ENCODE measurements at regions not wholly inside any gene's neighbourhood (a gene's known extent, or its start where the extent isn't known, plus 50 kb on each side); places are given as distances from the start of the nearest gene placed in this dataset.
"Not testable (repeated sequence)": the region's sequence is repeated elsewhere in the genome, so short reads cannot be mapped to it uniquely, and the experiment has no call there.

- DNase-seq, result no peak
These were observed 57.1 kb downstream of the GRIN2B start for GRCh38 chr12:13924286-13924685.

DNA sequence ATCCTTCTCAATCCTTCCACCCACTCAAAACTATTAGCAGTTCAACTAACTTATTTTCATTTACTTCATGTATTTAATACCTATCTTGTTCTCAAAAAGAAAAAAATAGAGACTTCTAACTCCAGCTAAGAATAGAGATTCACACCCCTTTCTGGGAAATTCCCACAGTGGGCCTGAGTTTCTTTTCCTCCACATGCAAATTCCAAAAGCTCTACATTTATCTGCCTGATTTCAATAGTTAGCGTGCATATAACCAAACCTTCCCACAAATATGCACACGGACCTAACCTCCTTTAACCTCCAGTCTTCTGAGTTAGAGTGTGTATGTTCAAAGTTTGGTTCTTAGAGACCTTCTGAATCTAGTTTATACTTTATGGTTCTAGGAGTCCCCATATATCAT is 62.5 kb downstream of the GRIN2B start:
- no peak for DNase-seq

DNA sequence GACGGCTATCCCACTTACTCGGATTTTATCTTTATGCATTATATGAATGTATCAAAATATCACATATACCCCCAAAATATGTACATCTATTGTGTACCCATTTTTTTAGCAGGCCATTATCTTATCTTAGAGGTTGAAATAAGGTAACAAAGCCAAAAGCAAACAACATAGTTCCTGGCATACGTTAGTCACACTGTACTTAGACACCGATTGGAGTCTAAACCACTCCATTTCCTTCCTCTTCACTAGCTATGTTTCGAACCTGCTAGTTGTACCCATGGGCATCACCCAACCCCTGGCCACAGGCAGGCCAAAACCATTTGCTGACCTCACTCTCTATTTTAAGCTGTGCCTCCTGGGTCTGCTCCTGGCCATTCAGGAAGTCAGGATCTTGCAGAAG is 66.3 kb downstream of the GRIN2B start:
- DNase-seq, result no peak

DNA sequence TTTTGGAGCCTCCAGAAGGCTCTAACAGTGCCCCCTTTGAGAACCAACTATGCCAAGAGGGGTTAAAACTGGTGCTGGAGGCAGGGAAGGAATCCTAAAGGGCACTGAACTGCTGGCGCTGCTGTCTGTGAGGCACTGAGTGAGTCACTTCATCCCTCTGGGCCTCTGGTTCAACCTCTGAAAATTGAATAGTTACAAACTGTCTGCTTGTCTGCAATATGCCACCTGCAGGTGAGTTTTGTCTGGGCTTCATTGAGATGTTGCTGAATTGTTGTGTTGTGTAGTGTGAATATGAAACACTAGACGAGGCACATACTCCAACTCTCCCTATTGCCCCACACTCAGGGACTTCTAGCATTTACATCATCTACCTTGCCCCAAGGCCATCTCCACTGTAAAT is 68.0 kb downstream of the GRIN2B start:
- no peak for DNase-seq

DNA sequence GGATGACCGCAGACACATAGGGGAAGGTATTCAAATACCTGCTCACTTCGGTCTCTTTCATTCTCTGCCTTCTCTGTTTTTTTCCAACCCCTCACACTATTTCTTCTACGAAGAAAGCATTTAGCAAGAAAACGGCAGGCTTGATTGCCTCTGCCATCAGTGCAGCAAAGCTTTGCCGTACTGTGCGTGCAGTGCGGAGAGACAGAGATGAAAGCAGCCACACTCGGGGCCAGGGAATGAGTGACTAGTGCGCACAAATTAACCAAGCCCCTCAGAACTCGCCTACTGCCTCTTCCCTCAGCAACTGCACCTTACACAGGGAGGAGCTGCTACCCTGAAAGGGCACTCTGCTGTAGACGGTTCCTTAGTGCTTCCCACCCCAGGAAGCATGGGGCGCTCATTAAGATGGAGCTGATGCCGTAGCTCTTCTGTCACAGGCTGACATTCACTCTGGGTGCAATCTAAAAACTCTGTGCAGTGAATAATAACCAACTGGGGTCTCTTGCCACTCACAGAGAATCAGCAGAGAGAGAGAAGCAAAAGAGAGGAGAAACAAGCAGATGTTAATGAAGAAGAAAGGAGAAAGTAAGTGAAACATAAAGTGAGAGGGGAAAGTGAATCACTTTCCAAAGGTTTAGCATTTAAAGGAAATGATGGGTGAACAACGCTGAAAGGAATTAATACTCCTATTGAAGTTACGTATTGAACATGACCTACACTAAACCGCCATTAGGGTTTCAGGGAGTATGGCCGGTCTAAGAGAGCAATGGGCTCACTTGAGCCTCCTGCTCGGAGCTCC is 69.4 kb downstream of the GRIN2B start:
- no peak for DNase-seq

GRCh38 chr12:13905794-13906193 is 75.6 kb downstream of the GRIN2B start:
- DNase-seq, result no peak

DNA sequence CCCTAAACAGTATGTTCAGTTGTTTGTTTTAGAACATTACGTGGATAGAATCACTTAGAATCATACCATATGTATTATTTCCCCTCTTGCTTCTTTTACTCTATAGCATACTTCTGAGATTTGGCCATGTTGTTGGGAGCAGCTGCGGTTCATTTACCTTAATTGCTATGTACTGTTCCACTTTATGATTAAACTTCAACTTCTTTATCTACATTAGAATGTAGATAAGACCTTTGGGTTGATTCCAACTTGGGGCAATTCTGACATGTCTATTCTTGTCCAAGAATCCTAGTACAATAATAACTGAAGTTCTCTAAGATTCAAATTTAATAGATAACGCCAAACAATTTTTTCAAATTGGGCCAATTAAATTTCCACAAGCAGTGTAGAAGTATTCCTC is 80.7 kb downstream of the GRIN2B start:
- DNase-seq, result no peak

DNA sequence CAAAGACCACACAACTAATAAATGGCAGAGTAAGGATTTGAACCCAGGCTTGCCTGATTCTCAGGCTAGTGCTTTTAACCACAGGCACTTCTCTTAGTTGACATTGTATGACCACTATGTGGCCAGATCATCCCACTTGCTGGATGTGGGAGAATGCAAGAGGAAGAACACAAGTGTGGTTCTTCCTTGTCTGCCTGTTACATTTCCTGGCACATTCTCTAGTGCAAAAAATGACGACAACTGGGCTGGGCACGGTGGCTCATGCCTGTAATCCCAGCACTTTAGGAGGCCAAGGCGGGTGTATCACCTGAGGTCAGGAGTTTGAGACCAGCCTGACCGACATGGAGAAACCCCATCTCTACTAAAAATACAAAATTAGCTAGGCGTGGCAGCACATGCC is 83.0 kb downstream of the GRIN2B start:
- not testable (repeated sequence) for DNase-seq

- DNase-seq, result no peak
These were observed 83.6 kb downstream of the GRIN2B start for GRCh38 chr12:13897811-13898210.

DNA sequence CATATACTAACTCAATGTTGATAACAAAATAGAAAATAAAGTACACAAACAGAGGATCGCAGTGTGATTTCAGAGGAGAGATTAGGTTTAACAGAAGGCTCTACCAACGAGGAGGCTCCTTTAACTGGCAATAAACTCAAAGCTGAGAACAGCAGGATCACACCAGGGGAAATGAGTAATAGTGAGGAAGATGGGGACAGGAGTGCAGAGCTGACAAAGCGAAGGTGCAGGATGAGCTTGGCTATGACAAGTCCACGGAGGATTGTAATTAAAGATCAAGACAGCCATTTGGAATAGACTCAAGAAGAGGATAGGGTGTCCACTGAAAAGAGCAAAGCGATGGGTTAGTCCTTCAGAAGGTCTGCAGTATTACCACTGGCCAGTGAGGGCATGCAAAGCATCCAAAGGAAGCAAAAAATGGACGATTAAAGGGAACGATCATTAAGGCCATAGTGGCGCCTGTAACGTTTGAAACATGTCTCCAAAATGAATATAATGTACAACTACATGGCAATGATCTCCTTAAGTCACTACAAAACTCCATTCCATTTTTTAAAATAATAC is 85.3 kb downstream of the GRIN2B start:
- DNase-seq, result no peak

DNA sequence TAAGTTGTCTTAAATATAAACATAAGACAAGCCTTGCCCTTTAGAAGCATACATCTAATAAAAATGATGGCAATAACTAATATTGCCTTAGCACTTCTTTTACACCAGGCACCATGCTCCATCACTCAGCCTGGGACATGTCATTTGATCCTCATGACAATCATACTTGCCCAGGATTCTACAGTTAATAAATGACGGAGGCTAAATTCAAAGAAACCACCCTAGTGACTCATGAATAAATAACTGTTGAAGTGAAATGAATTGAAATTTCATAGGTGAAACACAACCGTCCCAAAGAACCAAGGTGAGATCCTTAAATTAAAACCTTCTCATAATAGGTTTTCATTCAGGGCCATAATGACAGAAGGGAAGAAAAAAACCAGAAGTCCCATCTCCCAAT is 89.5 kb downstream of the GRIN2B start:
- no peak for DNase-seq

DNA sequence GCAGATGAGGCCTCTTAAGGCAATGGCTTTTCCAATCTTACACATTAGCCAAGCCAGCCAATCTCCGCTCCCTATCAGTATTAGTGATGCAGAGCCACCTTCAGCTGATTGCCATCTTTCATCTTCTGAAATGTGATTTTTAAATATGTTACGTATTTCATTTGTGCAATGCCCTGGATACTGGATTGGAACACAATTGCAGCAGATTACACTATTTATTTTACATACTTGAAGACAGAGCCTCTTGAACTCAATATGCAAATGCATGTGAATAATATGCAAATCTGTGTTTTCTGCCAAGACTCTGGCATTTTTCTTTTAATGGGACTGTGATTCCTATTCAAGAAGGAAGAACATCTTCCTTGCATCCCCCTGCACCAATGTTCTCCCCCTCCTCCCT is 90.5 kb downstream of the GRIN2B start:
- no peak for DNase-seq

GRCh38 chr12:13887779-13888388 is 93.5 kb downstream of the GRIN2B start:
- DNase-seq, result no peak

DNA sequence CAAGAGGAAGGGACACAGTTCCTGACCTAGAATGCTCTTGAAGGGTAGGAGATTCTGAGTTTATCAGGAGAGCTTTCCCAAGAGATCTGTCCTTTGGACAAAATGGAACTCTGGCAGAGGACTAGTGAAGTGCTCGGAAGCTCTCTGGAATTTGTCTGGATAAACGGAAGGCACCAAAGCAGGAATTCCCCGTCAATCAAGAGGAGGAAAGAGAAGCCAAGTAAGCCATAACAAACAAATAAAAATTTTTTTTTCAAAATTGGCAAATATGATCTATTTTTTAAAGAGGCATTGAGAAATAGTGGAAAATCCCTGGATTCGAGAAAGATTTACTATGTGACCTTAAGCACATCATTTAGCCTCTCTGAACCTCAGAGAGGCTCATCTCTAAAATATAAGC is 99.2 kb downstream of the GRIN2B start:
- DNase-seq, result no peak

DNA sequence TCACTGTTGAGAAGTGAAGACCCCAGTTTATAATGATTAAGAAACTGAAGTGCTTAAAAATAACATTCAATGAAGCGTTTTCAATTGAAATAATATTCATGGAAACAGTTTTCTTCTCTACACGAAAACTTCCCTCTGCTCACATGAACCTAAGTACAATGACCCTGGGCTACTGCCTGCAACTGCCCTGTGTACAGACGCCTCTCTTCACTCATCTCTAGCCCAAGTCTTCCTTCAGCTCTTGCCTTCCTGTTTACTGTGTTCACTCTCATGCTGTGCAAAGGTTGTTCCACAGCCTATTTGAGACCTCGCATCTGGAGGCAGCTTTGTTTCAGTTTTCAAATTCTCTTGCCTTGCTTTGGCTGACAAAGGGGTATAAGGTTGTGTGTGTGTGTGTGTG is 100.8 kb downstream of the GRIN2B start:
- DNase-seq, result no peak

DNA sequence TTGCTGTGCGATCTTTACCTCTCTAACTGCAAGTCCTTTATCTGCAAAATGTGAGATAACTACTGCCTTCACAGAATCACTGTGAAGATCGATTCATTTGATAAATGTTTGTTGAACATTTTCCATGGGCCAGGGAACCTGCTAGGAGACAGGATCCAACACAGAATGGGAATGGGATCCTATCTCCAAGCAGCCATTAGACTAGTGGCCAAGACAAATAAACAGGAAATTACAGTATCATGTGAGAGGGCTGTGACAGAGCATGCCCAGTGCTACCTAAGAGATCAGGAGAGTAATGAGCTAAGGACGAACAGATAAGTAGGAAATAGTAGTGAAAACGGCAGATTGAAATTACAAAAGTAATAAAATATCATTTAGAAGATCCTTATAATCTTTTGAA is 105.7 kb downstream of the GRIN2B start:
- DNase-seq, result no peak

DNA sequence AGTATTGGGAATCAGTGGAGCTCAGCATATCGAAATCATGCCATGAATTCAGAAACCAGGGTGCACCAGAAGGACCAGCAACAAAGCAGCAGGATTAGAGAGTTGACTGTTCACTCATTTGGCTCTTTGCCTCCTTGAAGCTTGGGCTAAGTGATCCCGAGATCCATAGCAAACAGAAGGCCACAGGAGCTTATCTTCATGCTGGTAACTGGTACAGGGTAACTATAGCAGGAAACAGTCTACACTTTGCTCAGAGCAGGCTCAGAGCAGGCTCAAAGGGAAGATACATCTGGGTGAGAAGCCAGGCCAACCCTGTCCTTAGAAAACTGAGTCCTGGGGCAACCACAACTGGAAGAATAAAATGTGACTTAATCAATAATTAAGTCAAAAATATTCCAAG is 111.1 kb downstream of the GRIN2B start:
- DNase-seq, result no peak

GRCh38 chr12:13864081-13864673 is 117.2 kb downstream of the GRIN2B start:
- DNase-seq, result peak; percentile 38

- no peak for DNase-seq
These were observed 123.7 kb downstream of the GRIN2B start for GRCh38 chr12:13857750-13858149.

- DNase-seq, result no peak
These were observed 127.9 kb downstream of the GRIN2B start for GRCh38 chr12:13853471-13853870.

- no peak for DNase-seq
These were observed 129.6 kb downstream of the GRIN2B start for GRCh38 chr12:13851828-13852227.

- no peak for DNase-seq
These were observed 131.9 kb downstream of the GRIN2B start for GRCh38 chr12:13849456-13849855.

- DNase-seq, result no peak
These were observed 137.6 kb downstream of the GRIN2B start for GRCh38 chr12:13843841-13844240.

- DNase-seq, result no peak
These were observed 140.0 kb downstream of the GRIN2B start for GRCh38 chr12:13841358-13841757.
